GM18909 (cell line): ENCODE measurements at regions not wholly inside any gene's neighbourhood (a gene's known extent, or its start where the extent isn't known, plus 50 kb on each side); places are given as distances from the start of the nearest gene placed in this dataset.

ENCODE experiments used
- ATAC-seq: cut with Tn5 transposase; IDR thresholded peaks from one replicate; pipeline ENCODE4 v1.9.1; 2021; ENCODE audit warnings: mild to moderate bottlenecking; ENCODE audit not compliant: unreplicated experiment, poor library complexity

DNA sequence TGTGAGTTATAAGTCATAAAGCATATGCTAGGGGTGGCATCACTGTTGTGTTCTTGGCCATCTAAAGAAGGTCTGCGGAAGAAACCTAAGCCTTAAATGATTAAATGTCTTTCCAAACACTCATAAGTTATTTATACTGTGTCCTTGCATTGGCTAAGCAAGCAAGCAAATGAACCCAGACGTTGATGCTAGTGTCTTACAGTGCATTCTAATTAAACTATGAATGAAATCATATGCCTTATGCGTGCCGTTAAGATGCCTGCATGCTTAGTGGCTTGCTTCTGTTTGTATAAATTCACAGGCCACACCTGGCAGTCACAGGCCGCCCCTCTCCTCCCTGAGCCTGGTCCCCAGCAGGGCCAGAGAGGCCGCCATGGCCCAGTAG, 49.9 kb downstream of the RIN2 start:
- no peak for ATAC-seq

DNA sequence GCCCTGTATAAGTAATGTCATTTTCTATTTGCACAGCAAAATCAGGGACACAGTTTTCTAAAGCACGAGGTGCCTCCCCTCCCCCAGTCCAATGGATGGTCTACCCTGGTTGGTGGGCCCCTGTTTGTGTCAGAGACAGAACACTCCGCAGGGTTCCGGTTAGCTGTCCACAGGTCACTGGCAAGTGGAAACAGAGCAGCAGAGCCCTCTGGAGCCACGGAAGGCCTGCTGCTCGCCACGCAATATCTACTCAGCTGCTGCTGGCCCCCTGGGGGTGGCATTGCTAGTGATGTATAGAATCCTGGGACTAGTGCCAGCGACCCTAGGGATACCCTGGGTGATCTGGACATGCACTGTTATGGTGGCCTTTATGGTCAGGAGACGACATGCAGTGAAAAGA, 50.4 kb downstream of the RIN2 start:
- ATAC-seq = no peak

DNA sequence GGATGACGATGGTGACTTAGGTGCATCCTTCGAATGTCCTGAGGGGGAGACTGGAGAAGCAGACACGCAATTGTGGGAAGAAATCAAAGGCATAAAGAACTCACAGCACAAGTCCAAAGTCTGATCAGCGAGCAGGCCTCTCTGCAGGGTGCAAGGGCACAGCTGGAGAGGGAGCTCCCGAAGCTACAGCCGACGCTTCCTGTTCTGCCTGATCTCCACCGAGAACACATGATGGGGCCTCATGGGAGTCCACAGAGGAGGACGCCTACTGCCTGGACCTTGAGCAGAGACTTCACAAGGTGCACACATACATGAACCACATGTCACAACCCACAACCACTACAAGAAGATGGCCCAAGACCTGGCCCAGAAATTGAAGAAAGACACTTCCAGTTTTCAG, 51.4 kb downstream of the RIN2 start:
- ATAC-seq = no peak

GRCh38 chr20:19811231-19811630, 53.2 kb downstream of the RIN2 start:
- ATAC-seq = no peak

DNA sequence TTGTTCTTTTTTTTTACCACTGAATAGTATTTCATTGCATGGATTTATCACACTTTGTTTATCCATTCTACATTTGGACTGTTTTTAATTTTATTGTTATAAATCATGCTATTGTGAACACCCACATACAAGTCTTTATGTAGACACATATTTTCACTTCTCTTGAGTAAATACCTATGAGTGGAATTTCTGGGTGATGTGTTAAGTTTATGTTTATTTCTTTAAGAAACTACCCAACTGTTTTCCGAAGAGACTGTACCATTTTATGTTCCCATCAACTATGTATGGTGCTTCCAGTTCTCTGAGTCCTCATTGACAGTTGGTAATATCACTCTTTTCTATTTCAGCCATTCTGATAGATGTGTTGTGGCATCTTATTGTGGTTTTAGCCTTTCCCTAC, 54.0 kb downstream of the RIN2 start:
- ATAC-seq = no peak

GRCh38 chr20:19812696-19813095, 54.6 kb downstream of the RIN2 start:
- ATAC-seq = no peak

GRCh38 chr20:19813846-19814640, 56.0 kb downstream of the RIN2 start:
- ATAC-seq = no peak

DNA sequence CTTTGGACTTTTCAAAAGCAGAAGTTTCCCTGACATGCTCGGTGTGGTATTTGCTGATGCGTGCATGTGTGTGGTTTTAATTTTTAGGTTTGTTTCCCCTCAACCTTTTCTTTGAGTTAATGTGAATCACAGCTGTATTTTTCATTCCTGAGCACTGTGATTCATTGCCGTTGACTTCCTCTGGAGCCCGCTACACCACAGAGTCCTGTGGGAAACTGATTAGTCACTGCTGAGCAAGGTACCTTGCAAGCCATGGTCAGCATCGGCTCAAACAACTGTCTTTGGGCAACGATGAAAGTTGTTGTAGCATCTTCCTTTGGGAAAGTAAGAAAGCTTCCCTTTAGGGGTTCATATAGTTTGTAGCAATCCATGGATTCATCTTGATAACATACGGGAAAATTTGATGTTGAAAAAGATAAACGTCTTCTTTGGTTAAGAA, 57.5 kb downstream of the RIN2 start:
- no peak for ATAC-seq

GRCh38 chr20:19816386-19816785, 58.3 kb downstream of the RIN2 start:
- ATAC-seq = no peak

DNA sequence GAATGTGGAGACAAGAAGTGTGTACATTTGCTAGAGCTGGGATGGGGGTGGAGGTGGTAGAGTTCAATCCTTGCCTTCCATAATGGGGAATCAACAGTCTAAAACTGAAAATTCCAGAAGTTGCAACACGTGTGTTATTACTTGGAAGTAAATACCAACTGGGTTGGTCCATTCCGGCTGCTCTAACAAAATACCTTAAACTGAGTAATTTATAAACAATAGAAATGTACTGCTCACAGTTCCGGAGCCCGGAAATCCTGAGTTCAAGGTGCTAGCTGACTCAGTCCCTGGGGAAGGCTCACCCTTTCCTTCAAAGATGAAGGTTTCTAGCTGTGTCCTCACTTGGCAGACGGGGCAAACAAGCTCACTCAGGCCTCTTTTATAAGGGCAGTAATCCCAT, 59.0 kb downstream of the RIN2 start:
- ATAC-seq = no peak

DNA sequence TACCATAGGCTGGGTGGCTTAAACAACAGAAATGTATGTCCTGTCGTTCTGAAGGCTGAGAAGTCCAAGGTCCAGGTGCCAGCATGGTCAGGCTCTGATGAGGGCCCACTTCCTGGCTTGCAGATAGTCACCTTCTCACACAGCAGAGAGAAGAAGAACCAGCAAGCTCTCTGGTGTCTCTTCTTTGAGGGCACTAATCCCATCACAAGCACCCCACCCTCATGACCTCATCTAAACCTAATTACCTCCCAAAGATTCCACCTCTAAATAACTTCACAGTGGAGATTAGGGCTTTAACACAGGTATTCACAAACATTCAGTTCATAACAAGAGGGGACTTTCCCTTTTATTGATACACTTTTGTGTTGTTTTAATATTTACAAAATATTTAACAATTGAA, 61.1 kb downstream of the RIN2 start:
- ATAC-seq = no peak

GRCh38 chr20:19820555-19821211, 62.6 kb downstream of the RIN2 start:
- ATAC-seq = no peak

GRCh38 chr20:19821606-19822005, 63.5 kb downstream of the RIN2 start:
- no peak for ATAC-seq

GRCh38 chr20:19823216-19823615, 65.2 kb downstream of the RIN2 start:
- ATAC-seq = no peak

DNA sequence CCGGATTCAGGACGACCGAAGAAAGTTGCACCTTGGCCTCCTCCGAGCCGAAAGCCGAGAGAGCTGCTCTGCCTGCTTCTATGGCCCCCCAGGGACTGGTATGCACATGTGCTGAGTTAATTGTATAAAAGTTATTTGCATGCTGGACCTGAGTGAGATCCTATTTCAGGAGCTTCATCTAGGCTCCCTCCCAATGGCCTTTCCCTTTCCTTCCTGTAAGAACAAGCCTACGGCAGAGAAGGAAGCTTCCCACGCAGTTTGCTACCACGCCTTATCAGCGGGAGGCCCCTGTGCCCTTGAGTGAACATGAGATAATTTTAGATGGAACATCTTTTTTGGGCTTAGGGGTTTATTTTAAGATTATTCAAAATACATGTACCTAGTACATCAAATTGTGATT, 65.9 kb downstream of the RIN2 start:
- ATAC-seq = no peak

DNA sequence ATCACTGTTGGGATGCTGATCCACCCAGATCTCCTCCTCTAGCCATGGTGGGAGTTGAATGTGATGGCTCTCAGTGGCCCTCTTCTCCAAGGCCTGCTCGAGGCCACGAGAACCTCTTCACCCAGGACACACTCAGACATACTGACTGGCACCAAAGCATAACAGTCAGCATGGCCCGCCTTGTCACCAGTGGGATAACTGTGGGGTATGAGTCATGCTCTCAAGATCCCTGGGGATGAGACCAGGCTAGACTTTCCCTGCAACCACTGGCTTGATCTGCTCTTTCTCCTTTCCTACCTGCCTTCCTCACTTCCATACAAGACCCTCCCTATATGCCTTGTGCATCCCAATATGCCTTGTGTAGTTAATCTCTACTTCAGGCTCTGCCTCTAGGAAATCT, 66.8 kb downstream of the RIN2 start:
- ATAC-seq = no peak

DNA sequence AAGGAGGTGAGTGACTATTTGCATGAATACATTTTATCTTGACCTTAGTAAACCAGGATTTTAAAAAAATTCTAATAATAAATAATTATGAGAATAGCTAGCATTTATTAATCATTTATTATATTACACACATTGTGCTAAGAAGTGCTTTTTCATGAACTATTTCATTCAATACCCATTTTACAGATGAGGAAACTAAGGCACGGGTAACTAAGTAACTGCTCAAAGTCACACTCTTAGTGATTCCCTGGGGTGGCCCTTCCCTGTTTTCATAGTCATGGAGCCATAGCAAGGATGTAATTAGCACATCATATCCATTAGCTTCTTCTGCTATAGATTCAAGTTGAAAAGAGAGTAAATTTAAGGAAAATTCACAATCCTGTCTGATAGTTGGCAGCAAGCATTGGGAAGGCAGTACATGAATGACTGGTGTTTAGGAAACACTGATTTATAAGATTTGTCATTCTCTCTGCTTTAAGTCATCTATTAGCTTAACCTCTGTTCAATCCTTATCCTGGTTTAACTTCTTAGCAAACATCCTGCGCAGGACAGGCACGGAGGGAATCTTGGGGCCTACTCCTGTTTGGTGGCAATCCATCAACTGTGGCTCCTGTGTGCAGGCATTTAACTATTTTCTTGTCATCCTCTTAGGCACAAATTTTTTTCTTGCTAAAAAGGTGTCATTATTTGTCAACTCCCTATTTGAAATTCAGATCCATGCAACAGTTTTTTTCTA, 68.3 kb downstream of the RIN2 start:
- ATAC-seq = no peak

DNA sequence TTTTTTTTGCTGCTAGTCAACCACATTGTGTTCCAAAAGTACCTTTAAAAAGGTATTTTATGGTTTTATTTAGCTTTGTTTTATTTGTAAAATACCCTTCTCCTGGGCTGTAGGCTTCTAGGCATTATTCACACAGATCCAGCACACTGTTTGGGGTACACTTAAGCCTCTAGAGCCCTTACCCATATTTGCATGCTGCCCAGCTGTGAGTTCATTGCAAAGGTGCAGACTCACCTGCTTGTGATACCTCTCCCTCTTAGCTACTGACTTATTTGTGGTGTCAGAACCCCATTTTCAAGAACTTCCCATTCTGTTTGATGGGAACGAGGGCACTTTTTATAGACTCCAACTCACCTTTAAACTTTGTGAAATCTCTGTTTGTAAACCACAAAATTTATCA, 69.8 kb downstream of the RIN2 start:
- ATAC-seq = peak; percentile 39

GRCh38 chr20:19828232-19828631, 70.2 kb downstream of the RIN2 start:
- peak; percentile 96 for ATAC-seq

DNA sequence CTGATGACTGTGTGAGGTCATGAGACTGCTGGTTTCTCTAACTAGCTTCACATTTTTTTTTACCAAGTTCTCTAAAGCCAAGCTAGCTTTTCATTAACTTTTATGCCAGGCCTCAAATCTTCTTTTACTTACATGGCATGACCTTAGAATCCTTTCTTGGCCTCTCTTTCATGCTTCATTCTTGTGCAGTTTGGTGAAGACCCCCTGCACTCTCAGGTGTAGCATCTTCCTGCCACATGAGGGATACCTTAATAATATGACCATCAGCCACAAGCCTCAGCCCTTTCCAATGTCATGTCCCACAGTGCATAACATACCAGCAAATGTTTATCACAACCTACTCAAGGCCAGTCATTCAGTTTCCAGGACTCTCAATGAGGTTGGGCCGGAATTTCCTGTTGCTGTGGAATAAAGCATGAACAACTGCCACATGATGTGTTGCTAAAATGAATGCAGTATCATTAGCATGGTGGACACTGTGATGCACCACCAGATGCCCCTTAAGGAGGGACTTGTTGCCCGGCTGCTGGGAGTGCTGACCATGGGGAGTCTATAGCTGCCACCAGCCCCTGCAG, 72.2 kb downstream of the RIN2 start:
- ATAC-seq = no peak

DNA sequence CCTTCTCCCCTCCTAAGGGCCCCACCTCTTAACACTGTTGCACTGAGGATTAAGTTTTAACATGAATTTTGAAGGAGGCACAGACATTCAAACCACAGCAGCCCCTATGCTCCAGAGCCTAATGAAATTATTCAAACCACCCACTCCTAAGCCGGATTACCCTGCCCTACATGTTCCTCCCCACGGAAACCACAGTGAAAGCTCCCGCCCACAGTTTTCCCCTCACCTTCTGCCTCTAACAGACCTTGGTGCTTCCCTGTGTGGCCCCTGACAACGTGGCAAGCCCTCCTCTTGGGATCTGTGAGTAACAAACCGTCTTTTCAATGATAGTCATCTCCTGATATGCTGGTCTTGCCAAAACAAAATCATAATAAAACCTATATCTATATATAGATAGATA, 74.8 kb downstream of the RIN2 start:
- ATAC-seq = no peak
